LNCaP clone FGC (cell line): ENCODE measurements at regions not wholly inside any gene's neighbourhood (a gene's known extent, or its start where the extent isn't known, plus 50 kb on each side); places are given as distances from the start of the nearest gene placed in this dataset.

ENCODE experiments used
- DNase-seq: peaks from one replicate; pipeline ENCODE4 v3.0.0-alpha.2; 2011; ENCODE audit warnings: low read depth
- H3K4me3 ChIP-seq: 2 replicates; pipeline ENCODE4 v1.5.1; 2011; ENCODE audit warnings: mild to moderate bottlenecking, low read depth, low read length, control low read depth
- TF ChIP-seq, protein P1 (sequence below): IDR thresholded peaks from 2 replicates; pipeline ENCODE4 v1.5.1; 2012; ENCODE audit warnings: mild to moderate bottlenecking; ENCODE audit not compliant: control insufficient read depth, insufficient read depth; ENCODE audit errors: extremely low read depth

DNA sequence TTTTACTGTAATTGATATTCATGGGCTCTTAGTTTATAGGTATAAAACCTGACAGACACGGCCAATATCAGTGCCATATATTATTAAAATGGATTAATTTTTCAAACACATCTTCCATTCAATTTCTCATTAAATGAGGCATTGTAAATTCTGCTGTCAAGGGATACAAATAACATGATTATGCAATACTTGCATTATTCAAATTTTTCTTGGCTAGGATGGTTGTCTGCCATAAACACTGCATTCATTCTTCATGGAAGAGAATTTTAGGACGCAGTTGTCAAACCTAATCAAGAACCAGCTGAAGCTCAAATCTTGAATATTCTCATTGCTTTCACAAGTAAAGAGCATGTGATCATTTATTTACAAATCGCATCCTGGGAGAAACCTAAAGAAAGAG lies 255.6 kb downstream of the RDH14 start:
- H3K4me3 ChIP-seq, result no peak overlapping the region
- DNase-seq, result no peak
- TF ChIP-seq, protein P1, sequence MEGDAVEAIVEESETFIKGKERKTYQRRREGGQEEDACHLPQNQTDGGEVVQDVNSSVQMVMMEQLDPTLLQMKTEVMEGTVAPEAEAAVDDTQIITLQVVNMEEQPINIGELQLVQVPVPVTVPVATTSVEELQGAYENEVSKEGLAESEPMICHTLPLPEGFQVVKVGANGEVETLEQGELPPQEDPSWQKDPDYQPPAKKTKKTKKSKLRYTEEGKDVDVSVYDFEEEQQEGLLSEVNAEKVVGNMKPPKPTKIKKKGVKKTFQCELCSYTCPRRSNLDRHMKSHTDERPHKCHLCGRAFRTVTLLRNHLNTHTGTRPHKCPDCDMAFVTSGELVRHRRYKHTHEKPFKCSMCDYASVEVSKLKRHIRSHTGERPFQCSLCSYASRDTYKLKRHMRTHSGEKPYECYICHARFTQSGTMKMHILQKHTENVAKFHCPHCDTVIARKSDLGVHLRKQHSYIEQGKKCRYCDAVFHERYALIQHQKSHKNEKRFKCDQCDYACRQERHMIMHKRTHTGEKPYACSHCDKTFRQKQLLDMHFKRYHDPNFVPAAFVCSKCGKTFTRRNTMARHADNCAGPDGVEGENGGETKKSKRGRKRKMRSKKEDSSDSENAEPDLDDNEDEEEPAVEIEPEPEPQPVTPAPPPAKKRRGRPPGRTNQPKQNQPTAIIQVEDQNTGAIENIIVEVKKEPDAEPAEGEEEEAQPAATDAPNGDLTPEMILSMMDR, result no peak

DNA sequence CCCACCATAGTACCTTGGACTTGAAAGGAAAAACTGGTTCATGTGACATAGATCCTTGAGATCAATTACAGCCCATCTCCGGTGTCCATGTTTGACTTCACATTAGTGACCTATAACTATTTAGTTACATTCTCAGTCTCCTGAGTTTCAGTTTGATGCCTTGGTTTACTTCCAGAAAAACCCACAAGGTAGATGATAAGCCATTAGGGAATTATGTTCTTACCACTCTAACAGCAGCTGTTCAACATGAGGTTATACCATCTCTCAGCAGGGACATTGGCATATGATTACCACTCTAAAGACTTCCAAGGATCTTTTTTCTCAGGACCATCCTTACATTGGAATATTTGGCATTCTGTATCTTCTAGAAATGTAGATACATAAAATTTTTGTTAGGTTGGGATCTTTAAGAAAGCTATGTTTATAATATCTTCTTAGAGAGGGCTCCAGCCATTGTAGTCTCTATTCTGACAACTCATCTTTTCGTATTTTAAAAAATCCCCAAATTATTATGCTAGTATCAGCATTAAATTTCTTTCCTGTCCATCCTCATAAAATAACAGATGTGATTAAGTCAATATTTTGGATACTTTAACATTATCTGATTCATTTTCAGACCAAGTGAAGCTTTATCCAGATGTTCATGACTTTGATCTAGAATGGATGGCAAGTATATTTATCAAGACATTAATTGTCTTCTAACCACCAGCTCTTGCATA lies 258.9 kb downstream of the RDH14 start:
- TF ChIP-seq, protein P1, result no peak
- H3K4me3 ChIP-seq, result no peak overlapping the region
- no peak for DNase-seq

DNA sequence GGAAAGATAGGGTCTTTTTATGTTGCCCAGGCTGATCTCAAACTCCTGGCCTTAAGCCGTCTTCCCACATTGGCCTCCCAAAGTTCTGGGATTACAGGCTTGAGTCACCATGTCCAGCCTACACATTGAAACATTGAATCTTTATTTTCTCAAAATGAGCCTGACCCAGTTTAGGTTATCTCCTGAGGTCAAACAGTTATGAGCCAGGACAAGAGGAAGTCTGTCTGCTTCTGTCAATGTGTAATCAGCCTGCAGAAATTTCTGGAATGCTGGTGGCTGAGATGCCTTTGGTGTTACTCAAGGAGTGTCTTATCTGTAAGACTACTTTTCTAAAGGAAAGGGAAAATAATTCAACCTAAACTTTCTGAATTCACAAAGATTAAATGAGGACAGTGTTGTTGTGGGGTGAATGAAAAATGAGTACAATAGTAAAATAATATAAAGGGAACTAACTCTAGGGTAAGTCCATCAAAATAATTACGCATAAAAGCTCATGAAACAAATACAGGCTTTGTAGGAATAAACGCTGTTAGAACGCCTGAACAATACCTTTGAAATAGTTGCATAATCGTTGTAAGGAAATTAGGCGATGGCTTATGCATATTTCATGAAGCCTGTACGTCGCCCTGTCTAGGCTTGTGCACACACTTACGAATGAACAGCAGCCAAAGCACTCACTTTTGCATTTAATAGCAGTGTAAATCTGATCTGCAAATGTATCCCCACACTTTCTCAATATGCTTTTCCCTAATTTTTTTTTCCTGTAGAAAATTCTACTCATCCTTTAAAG lies 260.8 kb downstream of the RDH14 start:
- TF ChIP-seq, protein P1, result no peak
- no peak overlapping the region for H3K4me3 ChIP-seq
- DNase-seq, result no peak

DNA sequence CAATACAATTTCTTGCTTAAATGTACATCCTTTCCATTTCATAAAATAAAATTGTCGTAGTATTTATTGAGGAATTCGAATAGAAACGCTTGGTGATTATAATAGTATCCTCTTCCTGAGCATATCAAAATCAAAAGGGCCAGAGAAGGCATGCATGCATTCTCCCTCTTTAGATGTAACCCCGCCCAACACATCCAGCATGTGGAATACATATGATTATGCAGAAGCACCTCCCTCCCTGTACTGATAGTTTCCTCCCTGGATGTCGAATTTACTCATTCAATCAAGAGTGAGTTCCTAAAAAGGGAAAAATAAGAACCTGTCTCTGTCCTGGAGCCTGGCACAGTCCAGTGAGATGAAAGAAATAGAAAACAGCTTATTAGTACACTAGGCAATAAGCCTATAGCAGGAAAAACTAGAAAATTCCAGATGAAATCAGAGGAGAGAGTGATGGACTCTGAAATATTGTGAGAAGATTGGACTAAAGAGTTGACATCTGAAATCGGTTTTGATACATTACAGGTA lies 262.9 kb downstream of the RDH14 start:
- TF ChIP-seq, protein P1, result no peak
- no peak overlapping the region for H3K4me3 ChIP-seq
- no peak for DNase-seq

DNA sequence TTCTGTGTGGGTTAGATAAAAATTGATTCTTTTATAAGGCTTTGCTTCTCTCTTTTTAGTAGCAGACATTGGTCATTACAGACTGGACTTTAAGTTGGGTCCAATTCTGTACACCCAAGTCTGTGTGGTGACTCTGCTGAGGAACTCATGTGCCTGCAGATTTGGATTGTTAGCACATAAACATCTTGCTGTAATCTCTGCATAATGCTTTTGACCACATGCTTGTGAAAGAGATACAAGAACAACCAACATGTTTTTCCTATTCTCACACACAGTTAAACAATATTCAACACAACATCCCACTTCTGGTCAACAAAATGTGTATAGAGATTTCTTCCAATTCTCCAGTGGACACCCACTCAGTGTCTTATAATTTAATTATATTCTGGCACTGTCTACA lies 270.1 kb downstream of the RDH14 start:
- H3K4me3 ChIP-seq, result no peak overlapping the region
- no peak for DNase-seq
- TF ChIP-seq, protein P1, result no peak

DNA sequence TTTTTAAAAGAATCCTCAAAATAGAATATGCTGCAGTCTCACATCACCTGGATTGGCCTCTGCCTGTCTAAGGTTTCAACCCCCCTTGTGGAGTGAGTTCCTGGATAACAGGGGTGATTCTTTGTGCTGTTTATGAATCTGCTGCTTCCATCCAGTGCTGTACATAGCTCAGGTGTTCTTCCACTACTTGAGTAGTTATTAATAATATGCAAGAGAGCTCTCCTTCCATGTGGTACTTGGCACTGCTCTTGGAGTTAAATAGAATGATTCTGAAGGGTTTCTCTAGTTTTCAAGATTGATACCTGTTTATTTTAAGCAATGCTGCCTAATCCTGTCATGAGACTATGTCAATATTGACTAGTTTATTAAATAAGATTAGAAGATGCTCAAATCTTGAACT lies 273.6 kb downstream of the RDH14 start:
- TF ChIP-seq, protein P1, result no peak
- no peak overlapping the region for H3K4me3 ChIP-seq
- no peak for DNase-seq
